H9 (cell line): ENCODE measurements at regions not wholly inside any gene's neighbourhood (a gene's known extent, or its start where the extent isn't known, plus 50 kb on each side); places are given as distances from the start of the nearest gene placed in this dataset.

Source experiments
- DNase-seq: peaks from one replicate; pipeline ENCODE4 v3.0.0-alpha.2; 2017
- H2AFZ ChIP-seq: one replicate; pipeline ENCODE4 v1.6.1; 2013; ENCODE audit warnings: mild to moderate bottlenecking, low read length, control low read depth, moderate library complexity
- H2AK5ac ChIP-seq: 2 replicates; pipeline ENCODE4 v1.6.1; 2013; ENCODE audit warnings: low read length, control low read depth, mixed read lengths; ENCODE audit not compliant: insufficient read length
- H2BK120ac ChIP-seq: one replicate; pipeline ENCODE4 v1.6.1; 2013; ENCODE audit warnings: low read depth, mild to moderate bottlenecking, low read length, control low read depth, inconsistent platforms; ENCODE audit not compliant: poor library complexity, severe bottlenecking
- H2BK12ac ChIP-seq: 2 replicates; pipeline ENCODE4 v1.6.1; 2013; ENCODE audit warnings: low read length, control low read depth, mixed read lengths, low read depth; ENCODE audit not compliant: insufficient read length
- H2BK15ac ChIP-seq: 2 replicates; pipeline ENCODE4 v1.6.1; 2013; ENCODE audit warnings: low read depth, low read length, control low read depth
- H2BK20ac ChIP-seq: one replicate; pipeline ENCODE4 v1.6.1; 2013; ENCODE audit warnings: low read depth, mild to moderate bottlenecking, low read length, control low read depth, inconsistent platforms; ENCODE audit not compliant: poor library complexity, severe bottlenecking
- H2BK5ac ChIP-seq: 2 replicates; pipeline ENCODE4 v1.6.1; 2013; ENCODE audit warnings: low read length, control low read depth, mixed read lengths; ENCODE audit not compliant: insufficient read length
- H3K14ac ChIP-seq: 2 replicates; pipeline ENCODE4 v1.6.1; 2013; ENCODE audit warnings: low read length, control low read depth; ENCODE audit not compliant: insufficient read depth
- H3K18ac ChIP-seq: 2 replicates; pipeline ENCODE4 v1.6.1; 2013; ENCODE audit warnings: low read depth, mild to moderate bottlenecking, mixed read lengths, low read length, control low read depth; ENCODE audit not compliant: insufficient read length
- H3K23ac ChIP-seq: 2 replicates; pipeline ENCODE4 v1.6.1; 2013; ENCODE audit warnings: low read length, control low read depth, mixed read lengths, low read depth; ENCODE audit not compliant: insufficient read length
- H3K23me2 ChIP-seq: 2 replicates; pipeline ENCODE4 v1.6.1; 2013; ENCODE audit warnings: low read depth, mild to moderate bottlenecking, mixed read lengths, low read length, control low read depth; ENCODE audit not compliant: insufficient read length, poor library complexity, severe bottlenecking
- H3K27ac ChIP-seq: 2 replicates; pipeline ENCODE4 v1.5.1; 2013; ENCODE audit warnings: low read length, control low read depth, mixed read lengths, low read depth; ENCODE audit not compliant: insufficient read length
- H3K27me3 ChIP-seq: 2 replicates; pipeline ENCODE4 v1.6.1; 2013; ENCODE audit warnings: low read length, control low read depth, inconsistent platforms; ENCODE audit not compliant: insufficient read depth
- H3K4ac ChIP-seq: 2 replicates; pipeline ENCODE4 v1.6.1; 2013; ENCODE audit warnings: low read depth, mild to moderate bottlenecking, control low read depth, inconsistent platforms, low read length, moderate library complexity
- H3K4me1 ChIP-seq: 2 replicates; pipeline ENCODE4 v1.6.1; 2013; ENCODE audit warnings: low read length, control low read depth, inconsistent platforms; ENCODE audit not compliant: insufficient read depth
- H3K4me2 ChIP-seq: 2 replicates; pipeline ENCODE4 v1.6.1; 2013; ENCODE audit warnings: low read length, control low read depth, mixed read lengths; ENCODE audit not compliant: insufficient read length, insufficient read depth
- H3K56ac ChIP-seq: 2 replicates; pipeline ENCODE4 v1.6.1; 2013; ENCODE audit warnings: low read depth, mild to moderate bottlenecking, mixed read lengths, low read length, control low read depth; ENCODE audit not compliant: insufficient read length
- H3K79me1 ChIP-seq: 2 replicates; pipeline ENCODE4 v1.6.1; 2013; ENCODE audit warnings: low read depth, mild to moderate bottlenecking, moderate library complexity, low read length, control low read depth, inconsistent platforms; ENCODE audit not compliant: insufficient read depth, poor library complexity, severe bottlenecking
- H3K79me2 ChIP-seq: 2 replicates; pipeline ENCODE4 v1.6.1; 2013; ENCODE audit warnings: low read length, control low read depth, inconsistent platforms; ENCODE audit not compliant: insufficient read depth
- H3K9ac ChIP-seq: 2 replicates; pipeline ENCODE4 v1.6.1; 2013; ENCODE audit warnings: low read length, control low read depth, mixed read lengths; ENCODE audit not compliant: insufficient read length; ENCODE audit errors: extremely low read depth
- H3K9me3 ChIP-seq: one replicate; pipeline ENCODE4 v1.6.1; 2013; ENCODE audit warnings: low read depth, low read length, inconsistent platforms; ENCODE audit not compliant: control insufficient read depth
- H3T11ph ChIP-seq: one replicate; pipeline ENCODE4 v1.6.1; 2013; ENCODE audit warnings: mild to moderate bottlenecking, low read length, control low read depth, inconsistent platforms
- H4K20me1 ChIP-seq: one replicate; pipeline ENCODE4 v1.6.1; 2013; ENCODE audit not compliant: control insufficient read depth, insufficient read length, insufficient read depth
- H4K5ac ChIP-seq: 2 replicates; pipeline ENCODE4 v1.6.1; 2013; ENCODE audit warnings: low read depth, mild to moderate bottlenecking, mixed read lengths, low read length, control low read depth; ENCODE audit not compliant: insufficient read length
- H4K8ac ChIP-seq: replicated peaks from 2 replicates; pipeline ENCODE4 v1.6.1; 2013; ENCODE audit warnings: low read length, control low read depth, mixed read lengths, low read depth; ENCODE audit not compliant: insufficient read length
- H4K91ac ChIP-seq: 2 replicates; pipeline ENCODE4 v1.6.1; 2013; ENCODE audit warnings: low read depth, mild to moderate bottlenecking, moderate library complexity, mixed read lengths, low read length, control low read depth; ENCODE audit not compliant: insufficient read length
- H3K27ac Mint-ChIP-seq, 3 experiments: 2 replicates in 2 of 3; 3 replicates in 1 of 3; pipeline ENCODE4 v1.8.0; 2020 to 2021; ENCODE audit warnings: mixed read lengths in 3 of 3, mild to moderate bottlenecking in 1 of 3, moderate library complexity in 1 of 3
- H3K27me3 Mint-ChIP-seq: 2 replicates; pipeline ENCODE4 v1.8.0; 2021; ENCODE audit warnings: low read depth, mild to moderate bottlenecking, moderate library complexity, mixed read lengths
- H3K36me3 Mint-ChIP-seq, 3 experiments: 2 replicates in 2 of 3; 3 replicates in 1 of 3; pipeline ENCODE4 v1.8.0; 2020 to 2021; ENCODE audit warnings: low read depth in 3 of 3, mixed read lengths in 3 of 3; ENCODE audit not compliant: insufficient read depth in 1 of 3
- H3K4me1 Mint-ChIP-seq, 2 experiments: 2 replicates each; pipeline ENCODE4 v1.8.0; 2020; ENCODE audit warnings: mixed read lengths in 2 of 2
- H3K4me3 Mint-ChIP-seq, 2 experiments: 2 replicates in 1 of 2; 3 replicates in 1 of 2; pipeline ENCODE4 v1.8.0; 2020 to 2021; ENCODE audit warnings: mild to moderate bottlenecking in 2 of 2, mixed read lengths in 2 of 2, moderate library complexity in 1 of 2
- H3K9me3 Mint-ChIP-seq, 2 experiments: 2 replicates in 1 of 2; 3 replicates in 1 of 2; pipeline ENCODE4 v1.8.0; 2020; ENCODE audit warnings: mild to moderate bottlenecking in 2 of 2, mixed read lengths in 2 of 2, moderate library complexity in 1 of 2
- whole genome bisulfite sequencing: extraction: QIAGEN DNeasy Blood & Tissue Kit; methylation state at CpG from one replicate; pipeline ENCODE4 v1.1.7; 2013; ENCODE audit warnings: missing lambda C conversion rate, low lambda C conversion rate, mixed read lengths; ENCODE audit not compliant: insufficient read length; ENCODE audit errors: extremely low coverage; 5-methylcytosine and 5-hydroxymethylcytosine counted together
- TF ChIP-seq, protein P1 (sequence below): fragments of 200-600 bp; sonication (generic); conservative IDR thresholded peaks from 3 replicates; pipeline ENCODE4 v1.8.0; 2021; ENCODE audit warnings: antibody characterized with exemption, mild to moderate bottlenecking

DNA sequence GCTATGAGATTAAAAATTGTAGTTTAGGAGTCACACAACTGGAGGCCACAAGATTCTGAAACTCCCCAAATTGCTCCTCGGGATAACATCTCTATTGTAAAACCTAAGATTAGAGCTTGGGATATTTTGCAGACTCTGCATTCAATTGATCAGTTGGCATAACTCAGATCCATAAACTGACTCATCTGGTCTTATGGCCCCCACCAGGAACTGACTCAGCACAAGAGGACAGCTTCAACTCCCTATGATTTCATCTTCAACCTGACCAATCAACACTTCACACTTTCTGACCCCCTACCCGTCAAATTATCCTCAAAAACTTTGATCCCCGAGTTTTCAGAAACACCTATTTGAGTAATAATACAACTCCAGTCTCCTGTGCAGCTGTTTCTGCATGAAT, 257.3 kb downstream of the HAO1 start:
- Histone ChIP-seq H3K4ac (no peak overlapping the region), H3K56ac (no peak overlapping the region), H3K9ac (no peak overlapping the region), H3K79me2 (no peaks in the 10 kb centered on the region), H4K5ac (no peak overlapping the region), H2AK5ac (no peak overlapping the region), H3K4me2 (no peak overlapping the region), H3K79me1 (no peaks in the 10 kb centered on the region), H3K14ac (no peak overlapping the region), H3K23ac (no peak overlapping the region), H2AFZ (no peak overlapping the region), H4K91ac (no peak overlapping the region), H4K8ac (no peak overlapping the region), H2BK5ac (no peak overlapping the region), H3K27ac (no peak overlapping the region), H2BK120ac (no peak overlapping the region), H2BK20ac (no peak overlapping the region), H3K4me1 (no peaks in the 10 kb centered on the region), H4K20me1 (no peaks in the 10 kb centered on the region), H3K27me3 (no peaks in the 10 kb centered on the region; the same call in 1 of the 2 replicates), H3K23me2 (no peaks in the 10 kb centered on the region), H3K18ac (no peak overlapping the region), H2BK12ac (no peak overlapping the region), H3K9me3 (no peaks in the 10 kb centered on the region), H2BK15ac (no peak overlapping the region), H3T11ph (no peak overlapping the region)
- TF ChIP-seq, protein P1, sequence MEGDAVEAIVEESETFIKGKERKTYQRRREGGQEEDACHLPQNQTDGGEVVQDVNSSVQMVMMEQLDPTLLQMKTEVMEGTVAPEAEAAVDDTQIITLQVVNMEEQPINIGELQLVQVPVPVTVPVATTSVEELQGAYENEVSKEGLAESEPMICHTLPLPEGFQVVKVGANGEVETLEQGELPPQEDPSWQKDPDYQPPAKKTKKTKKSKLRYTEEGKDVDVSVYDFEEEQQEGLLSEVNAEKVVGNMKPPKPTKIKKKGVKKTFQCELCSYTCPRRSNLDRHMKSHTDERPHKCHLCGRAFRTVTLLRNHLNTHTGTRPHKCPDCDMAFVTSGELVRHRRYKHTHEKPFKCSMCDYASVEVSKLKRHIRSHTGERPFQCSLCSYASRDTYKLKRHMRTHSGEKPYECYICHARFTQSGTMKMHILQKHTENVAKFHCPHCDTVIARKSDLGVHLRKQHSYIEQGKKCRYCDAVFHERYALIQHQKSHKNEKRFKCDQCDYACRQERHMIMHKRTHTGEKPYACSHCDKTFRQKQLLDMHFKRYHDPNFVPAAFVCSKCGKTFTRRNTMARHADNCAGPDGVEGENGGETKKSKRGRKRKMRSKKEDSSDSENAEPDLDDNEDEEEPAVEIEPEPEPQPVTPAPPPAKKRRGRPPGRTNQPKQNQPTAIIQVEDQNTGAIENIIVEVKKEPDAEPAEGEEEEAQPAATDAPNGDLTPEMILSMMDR, result no peak
- Mint-ChIP-seq H3K27ac (no peak overlapping the region), H3K27me3 (no peaks in the 10 kb centered on the region), H3K9me3 (no peaks in the 10 kb centered on the region), H3K4me1 (no peaks in the 10 kb centered on the region), H3K4me3 (no peak overlapping the region), H3K36me3 (no peaks in the 10 kb centered on the region)
- DNase-seq, result no peak
- WGBS, result no CpG with 5 or more reads among the region's 3 CpGs
